ENCODE measurements at regions not wholly inside any gene's neighbourhood (a gene's known extent, or its start where the extent isn't known, plus 50 kb on each side); places are given as distances from the start of the nearest gene placed in this dataset.

- TF ChIP-seq YY1 (IDR thresholded peaks at IDR 0.05; ENCODE audit: insufficient read depth, insufficient read length), result no peak
- TF ChIP-seq ZNF274 (IDR thresholded peaks at IDR 0.05; ENCODE audit: low read depth, low read length), result no peak
- no peak for TF ChIP-seq SUZ12 (IDR thresholded peaks at IDR 0.05; ENCODE audit: extremely low read depth, insufficient read depth, insufficient read length)
Observed at GRCh38 chr2:161044095-161044865, 115.9 kb upstream of the TANK start.
